Stimulated activated naive CD8-positive, alpha-beta T cell treated with anti-CD3 and anti-CD28 coated beads, Interleukin-15, amount 100 ng/mL, for 72 hours (primary cell): ENCODE measurements at regions not wholly inside any gene's neighbourhood (a gene's known extent, or its start where the extent isn't known, plus 50 kb on each side); places are given as distances from the start of the nearest gene placed in this dataset.

Experiments
- ATAC-seq: fragments of 150-1000 bp; cut with Tn5 transposase; 2 replicates; pipeline ENCODE4 v1.10.0; 2021; ENCODE audit warnings: mild to moderate bottlenecking, moderate library complexity
- DNase-seq, 2 donors: peaks; one replicate each; pipeline ENCODE4 v3.0.0; 2021 to 2022
- H3K27ac Mint-ChIP-seq, 2 donors: one replicate each; pipeline ENCODE4 v1.8.0; 2022; ENCODE audit warnings: mild to moderate bottlenecking in 2 of 2, mixed read lengths in 2 of 2, moderate library complexity in 2 of 2
- H3K27me3 Mint-ChIP-seq: one replicate; pipeline ENCODE4 v1.8.0; 2022; ENCODE audit warnings: mixed read lengths
- H3K4me1 Mint-ChIP-seq: one replicate; pipeline ENCODE4 v1.8.0; 2022; ENCODE audit warnings: mild to moderate bottlenecking, mixed read lengths
- H3K4me3 Mint-ChIP-seq, 2 donors: one replicate each; pipeline ENCODE4 v1.8.0; 2022; ENCODE audit warnings: mild to moderate bottlenecking in 2 of 2, mixed read lengths in 2 of 2, moderate library complexity in 1 of 2
- H3K9me3 Mint-ChIP-seq, 2 donors: one replicate each; pipeline ENCODE4 v1.8.0; 2022; ENCODE audit warnings: mixed read lengths in 2 of 2

DNA sequence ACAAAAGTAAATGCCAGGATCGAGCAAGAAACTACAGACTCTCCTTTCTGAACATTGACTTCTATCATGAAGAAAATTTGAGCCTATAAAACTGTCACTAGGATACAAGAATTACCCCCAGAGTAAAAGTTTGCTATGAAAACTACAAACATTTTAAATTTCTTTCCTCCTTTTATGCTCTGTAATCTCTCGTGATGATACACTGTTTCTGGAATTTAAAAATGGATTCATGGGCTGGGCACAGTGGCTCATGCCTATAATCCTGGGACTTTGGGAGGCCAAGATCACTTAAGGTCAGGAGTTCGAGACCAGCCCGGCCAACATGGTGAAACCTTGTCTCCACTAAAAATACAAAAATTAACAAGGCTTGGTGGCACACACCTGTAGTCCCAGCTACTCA, 181.3 kb downstream of the ZNF281 start:
- Mint-ChIP-seq H3K4me1 (peaks cover 21% of the 10 kb centered on the region), H3K4me3 (no peak overlapping the region), H3K9me3 (no peaks in the 10 kb centered on the region), H3K27ac (no peak overlapping the region), H3K27me3 (peaks cover 30% of the 10 kb centered on the region)
- ATAC-seq (no peak), DNase-seq (no peak)

GRCh38 chr1:200228081-200228480, 181.8 kb downstream of the ZNF281 start:
- Mint-ChIP-seq H3K4me1 (peaks cover 21% of the 10 kb centered on the region), H3K4me3 (no peak overlapping the region), H3K9me3 (no peaks in the 10 kb centered on the region), H3K27me3 (peaks cover 34% of the 10 kb centered on the region), H3K27ac (no peak overlapping the region)
- ATAC-seq: no peak
- DNase-seq: no peak
